WERI-Rb-1 (cell line): ENCODE measurements at regions not wholly inside any gene's neighbourhood (a gene's known extent, or its start where the extent isn't known, plus 50 kb on each side); places are given as distances from the start of the nearest gene placed in this dataset.

Experiments
- DNase-seq: peaks from one replicate; pipeline ENCODE4 v3.0.0-alpha.2; 2020
- H3K27ac ChIP-seq: fragments of 250-450 bp; sonication (Bioruptor Pico); 2 replicates; pipeline ENCODE4 v1.5.1; 2020; ENCODE audit warnings: mild to moderate bottlenecking, moderate library complexity
- H3K27me3 ChIP-seq: fragments of 250-450 bp; sonication (Bioruptor Pico); 2 replicates; pipeline ENCODE4 v1.5.1; 2021; ENCODE audit warnings: mild to moderate bottlenecking, low read depth, moderate library complexity; ENCODE audit not compliant: insufficient read depth, severe bottlenecking
- H3K36me3 ChIP-seq: fragments of 250-450 bp; sonication (Bioruptor Pico); 2 replicates; pipeline ENCODE4 v1.5.1; 2020; ENCODE audit warnings: mild to moderate bottlenecking, moderate library complexity
- H3K4me3 ChIP-seq: 2 replicates; pipeline ENCODE4 v1.5.1; 2011; ENCODE audit warnings: low read depth, mild to moderate bottlenecking, control low read depth, low read length
- H3K9me3 ChIP-seq: fragments of 250-450 bp; sonication (Bioruptor Pico); 2 replicates; pipeline ENCODE4 v1.5.1; 2021; ENCODE audit warnings: mild to moderate bottlenecking, moderate library complexity; ENCODE audit not compliant: severe bottlenecking
- CTCF ChIP-seq: IDR thresholded peaks from 2 replicates; pipeline ENCODE4 v1.5.1; 2011; ENCODE audit warnings: low read depth, mild to moderate bottlenecking, control low read depth, inconsistent platforms, low read length

- no peaks in the 10 kb centered on the region for H3K9me3 ChIP-seq
- H3K27ac ChIP-seq: no peak overlapping the region
- H3K27me3 ChIP-seq: no peaks in the 10 kb centered on the region
- DNase-seq: no peak
- H3K36me3 ChIP-seq: no peaks in the 10 kb centered on the region
- H3K4me3 ChIP-seq: no peak overlapping the region
- no peak for TF ChIP-seq CTCF
Measured at GRCh38 chr16:29317269-29317668, 89.2 kb downstream of the NPIPB11 start.

- Histone ChIP-seq H3K27ac (no peak overlapping the region), H3K4me3 (no peak overlapping the region), H3K27me3 (no peaks in the 10 kb centered on the region), H3K9me3 (no peaks in the 10 kb centered on the region), H3K36me3 (no peaks in the 10 kb centered on the region)
- no peak for TF ChIP-seq CTCF
- DNase-seq: no peak
Measured at GRCh38 chr16:29316761-29317183, 89.7 kb downstream of the NPIPB11 start.

- no peaks in the 10 kb centered on the region for H3K36me3 ChIP-seq
- no peak overlapping the region for H3K4me3 ChIP-seq
- no peak overlapping the region for H3K27ac ChIP-seq
- H3K27me3 ChIP-seq: no peaks in the 10 kb centered on the region
- peak; percentile 43 for DNase-seq
- TF ChIP-seq CTCF: peak; percentile 44
- H3K9me3 ChIP-seq: no peaks in the 10 kb centered on the region
Measured at GRCh38 chr16:29315916-29316517, 90.5 kb downstream of the NPIPB11 start.

- Histone ChIP-seq H3K4me3 (no peak overlapping the region), H3K36me3 (no peaks in the 10 kb centered on the region), H3K27ac (no peak overlapping the region), H3K27me3 (no peaks in the 10 kb centered on the region), H3K9me3 (no peaks in the 10 kb centered on the region)
- TF ChIP-seq CTCF: no peak
- DNase-seq: no peak
Measured at GRCh38 chr16:29315046-29315445, 91.5 kb downstream of the NPIPB11 start.

- DNase-seq: no peak
- Histone ChIP-seq H3K36me3 (no peaks in the 10 kb centered on the region), H3K9me3 (no peaks in the 10 kb centered on the region), H3K27me3 (no peaks in the 10 kb centered on the region), H3K4me3 (no peak overlapping the region), H3K27ac (no peak overlapping the region)
- no peak for TF ChIP-seq CTCF
Measured at GRCh38 chr16:29314292-29314934, 92.1 kb downstream of the NPIPB11 start.
